ENCODE measurements at regions not wholly inside any gene's neighbourhood (a gene's known extent, or its start where the extent isn't known, plus 50 kb on each side); places are given as distances from the start of the nearest gene placed in this dataset.

GRCh38 chr5:1681955-1682354 is 117.7 kb downstream of the MRPL36 start:
- intact Hi-C loops (cut with micrococcal nuclease): no loop called here
- Histone ChIP-seq H3K27me3 (ENCODE audit: low read depth) (peaks cover 48% of the 10 kb centered on the region), H3K4me1 (no peaks in the 10 kb centered on the region), H3K4me3 (no peak overlapping the region), H3K27ac (replicated peaks) (no peak overlapping the region), H3K9me3 (replicated peaks) (peaks cover 26% of the 10 kb centered on the region), H3K36me3 (no peaks in the 10 kb centered on the region)
- TF ChIP-seq CTCF (IDR thresholded peaks at IDR 0.05; ENCODE audit: borderline replicate concordance): no peak
- no peak for DNase-seq

- intact Hi-C loops (cut with micrococcal nuclease): no loop called here
- H3K27ac ChIP-seq (replicated peaks): no peak overlapping the region
Observed at GRCh38 chr5:1673042-1673677, 126.5 kb downstream of the MRPL36 start.

GRCh38 chr5:1672396-1672795 is 127.2 kb downstream of the MRPL36 start:
- no peaks in the 10 kb centered on the region for H3K36me3 ChIP-seq
- peaks cover 85% of the 10 kb centered on the region for H3K27me3 ChIP-seq (ENCODE audit: low read depth)
- TF ChIP-seq CTCF (IDR thresholded peaks at IDR 0.05; ENCODE audit: borderline replicate concordance): no peak
- H3K4me3 ChIP-seq: no peak overlapping the region
- peaks cover 4% of the 10 kb centered on the region for H3K4me1 ChIP-seq
- DNase-seq: no peak
- intact Hi-C loops (cut with micrococcal nuclease): no loop called here
- peaks cover 11% of the 10 kb centered on the region for H3K9me3 ChIP-seq (replicated peaks)
- H3K27ac ChIP-seq (replicated peaks): no peak overlapping the region

More at GRCh38 chr5:1673042-1673677, 126.5 kb downstream of the MRPL36 start:
- peaks cover 18% of the 10 kb centered on the region for H3K9me3 ChIP-seq (replicated peaks)
- H3K36me3 ChIP-seq: no peaks in the 10 kb centered on the region
- no peaks in the 10 kb centered on the region for H3K4me1 ChIP-seq
- TF ChIP-seq CTCF (IDR thresholded peaks at IDR 0.05; ENCODE audit: borderline replicate concordance): no peak
- H3K4me3 ChIP-seq: no peak overlapping the region
- no peak for DNase-seq
- H3K27me3 ChIP-seq (ENCODE audit: low read depth): peaks cover 77% of the 10 kb centered on the region

- intact Hi-C loops (cut with micrococcal nuclease): no loop called here
- DNase-seq: no peak
- Histone ChIP-seq H3K27ac (replicated peaks) (no peak overlapping the region), H3K4me3 (no peak overlapping the region), H3K27me3 (ENCODE audit: low read depth) (peaks cover 94% of the 10 kb centered on the region), H3K36me3 (no peaks in the 10 kb centered on the region), H3K9me3 (replicated peaks) (peaks cover 11% of the 10 kb centered on the region), H3K4me1 (peaks cover 10% of the 10 kb centered on the region)
- no peak for TF ChIP-seq CTCF (IDR thresholded peaks at IDR 0.05; ENCODE audit: borderline replicate concordance)
Observed at GRCh38 chr5:1671351-1671750, 128.3 kb downstream of the MRPL36 start.

- intact Hi-C loops (cut with micrococcal nuclease): no loop called here
- Histone ChIP-seq H3K9me3 (replicated peaks) (peaks cover 7% of the 10 kb centered on the region), H3K4me1 (peaks cover 10% of the 10 kb centered on the region), H3K36me3 (no peaks in the 10 kb centered on the region), H3K4me3 (no peak overlapping the region), H3K27me3 (ENCODE audit: low read depth) (peaks cover 99% of the 10 kb centered on the region), H3K27ac (replicated peaks) (no peak overlapping the region)
- no peak for TF ChIP-seq CTCF (IDR thresholded peaks at IDR 0.05; ENCODE audit: borderline replicate concordance)
- DNase-seq: no peak
Observed at GRCh38 chr5:1670351-1670750, 129.3 kb downstream of the MRPL36 start.
